ENCODE measurements at regions not wholly inside any gene's neighbourhood (a gene's known extent, or its start where the extent isn't known, plus 50 kb on each side); places are given as distances from the start of the nearest gene placed in this dataset.

DNA sequence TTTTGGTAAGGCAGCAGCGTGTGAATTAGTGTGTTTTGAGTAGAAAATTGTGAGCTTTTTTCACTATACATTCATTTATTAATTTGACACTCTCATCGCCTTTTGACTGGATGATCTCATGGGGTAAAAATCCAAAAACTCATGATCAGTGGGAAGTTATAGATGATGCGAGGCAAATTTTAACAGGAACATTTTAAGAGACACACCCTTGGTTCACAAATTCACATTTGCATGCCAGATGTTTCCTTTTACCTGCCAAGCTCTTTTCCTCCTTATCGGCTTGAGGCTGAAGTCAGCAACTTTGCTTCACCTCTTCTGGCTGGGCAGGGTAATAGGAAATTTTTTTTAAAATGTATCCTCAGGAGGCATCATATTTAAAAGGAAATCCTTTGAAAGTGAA is 318.0 kb upstream of the HS3ST1 start:
- DNase-seq (ENCODE audit: low spot score), result no peak

DNA sequence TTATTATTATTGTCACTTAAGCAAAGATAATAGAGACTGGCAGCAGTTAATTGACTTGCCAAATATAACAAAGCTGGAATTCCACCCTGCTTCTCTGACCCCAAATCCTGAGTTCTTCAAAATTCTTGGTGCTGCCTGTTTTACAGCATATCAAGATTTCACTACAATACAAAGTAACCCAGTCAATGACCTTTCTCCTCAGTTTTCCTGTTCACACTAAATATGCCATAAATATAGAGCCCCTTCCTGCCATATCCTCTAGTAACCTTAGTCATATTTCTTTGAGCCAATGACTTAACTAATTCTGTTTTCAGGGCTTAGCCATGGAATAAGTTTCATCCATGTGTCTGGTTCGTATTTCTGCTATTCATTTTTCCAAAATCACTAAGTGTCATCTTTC is 315.3 kb upstream of the HS3ST1 start:
- no peak for DNase-seq (ENCODE audit: low spot score)

DNA sequence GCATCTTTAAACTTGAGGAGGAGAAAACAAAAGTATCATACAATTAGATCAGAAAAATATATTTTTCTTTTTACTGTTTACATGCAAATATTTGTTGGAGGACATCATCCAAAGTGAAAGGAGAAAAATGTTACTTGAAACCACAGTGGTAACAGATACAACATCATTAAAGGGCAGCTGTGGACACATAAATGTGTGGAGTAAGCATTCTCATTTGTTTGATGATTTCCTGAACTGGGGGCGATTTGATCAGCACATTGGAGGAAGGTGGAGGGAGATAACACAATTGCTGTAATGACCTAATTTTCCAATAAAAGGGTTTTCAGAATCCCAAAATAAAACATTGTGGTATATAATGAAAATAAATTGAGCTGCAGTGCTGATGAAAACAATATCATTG is 314.5 kb upstream of the HS3ST1 start:
- no peak for DNase-seq (ENCODE audit: low spot score)

DNA sequence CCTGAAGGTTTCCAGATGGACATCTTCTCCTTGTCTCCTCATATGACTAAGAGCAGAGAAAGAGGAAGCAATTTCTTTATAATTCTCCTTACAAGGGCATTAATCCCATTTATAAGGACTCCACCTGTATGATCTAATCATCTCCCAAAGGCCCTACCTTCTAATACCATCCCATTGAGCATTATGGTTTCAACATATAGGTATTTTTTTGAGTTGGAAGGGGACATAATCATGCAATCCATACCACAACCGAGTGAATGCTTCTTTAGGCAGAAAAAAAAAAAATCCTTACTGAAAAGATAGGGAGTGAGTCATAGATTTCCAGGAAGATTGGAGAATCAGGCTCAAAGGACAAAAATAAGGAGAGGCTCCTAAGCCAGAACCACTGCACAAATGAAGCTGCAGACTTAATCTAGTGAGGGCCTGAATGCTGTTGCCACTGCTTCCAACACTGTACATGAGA is 312.5 kb upstream of the HS3ST1 start:
- DNase-seq (ENCODE audit: low spot score), result no peak

DNA sequence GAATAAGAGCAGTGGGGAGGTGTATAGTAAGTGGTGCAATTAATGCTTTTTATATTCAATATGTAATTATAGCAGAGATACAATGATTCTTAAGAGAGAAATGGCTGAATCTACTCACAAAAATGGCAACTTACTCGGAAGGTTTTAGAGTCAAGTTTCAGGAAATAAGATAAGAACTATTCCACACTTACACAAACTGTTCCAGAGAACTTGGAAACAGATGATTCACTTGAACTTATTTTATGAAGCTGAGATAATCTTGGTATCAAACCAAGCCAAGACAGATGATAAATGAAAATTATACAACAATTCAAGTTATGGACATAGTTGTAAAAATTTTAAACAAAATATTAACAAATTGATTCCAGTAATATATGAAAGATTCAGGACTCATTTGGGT is 311.3 kb upstream of the HS3ST1 start:
- no peak for DNase-seq (ENCODE audit: low spot score)

DNA sequence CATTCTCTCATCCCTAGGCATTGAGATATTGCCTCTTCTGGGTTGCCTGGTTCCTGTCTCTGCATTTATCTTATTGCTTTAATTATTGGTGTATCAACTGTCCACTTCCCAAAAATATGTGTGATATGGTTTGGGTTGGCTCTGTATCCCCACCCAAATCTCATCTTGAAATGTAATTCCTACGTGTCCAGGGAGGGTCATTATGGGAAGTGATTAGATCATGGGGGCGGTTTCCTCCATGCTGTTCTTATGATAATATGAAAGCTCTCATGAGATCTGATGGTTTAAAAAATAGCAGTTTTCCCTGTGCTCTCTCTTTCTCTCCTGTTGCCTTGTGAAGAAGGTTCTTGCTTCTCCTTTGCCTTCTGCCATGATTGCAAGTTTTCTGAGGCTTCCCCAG is 308.3 kb upstream of the HS3ST1 start:
- DNase-seq (ENCODE audit: low spot score), result no peak

DNA sequence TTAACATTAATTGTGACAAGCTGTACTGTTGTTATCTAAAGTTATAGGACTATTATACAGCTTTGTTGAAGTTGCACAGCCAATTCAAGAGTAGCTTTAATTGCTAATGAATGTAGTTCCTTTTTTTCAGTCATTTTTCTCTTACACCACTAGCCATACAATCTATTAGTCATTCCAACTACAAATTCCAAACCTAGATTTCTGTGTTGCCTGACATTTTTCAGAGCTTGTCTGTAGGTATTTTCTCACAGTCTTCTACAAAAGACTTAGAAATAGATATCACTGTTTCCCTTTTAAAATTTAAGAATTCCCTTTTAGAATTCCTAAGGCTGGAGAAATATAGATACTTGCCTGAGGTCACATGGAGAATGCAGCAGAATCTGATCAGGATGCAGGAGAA is 307.0 kb upstream of the HS3ST1 start:
- DNase-seq (ENCODE audit: low spot score), result no peak

DNA sequence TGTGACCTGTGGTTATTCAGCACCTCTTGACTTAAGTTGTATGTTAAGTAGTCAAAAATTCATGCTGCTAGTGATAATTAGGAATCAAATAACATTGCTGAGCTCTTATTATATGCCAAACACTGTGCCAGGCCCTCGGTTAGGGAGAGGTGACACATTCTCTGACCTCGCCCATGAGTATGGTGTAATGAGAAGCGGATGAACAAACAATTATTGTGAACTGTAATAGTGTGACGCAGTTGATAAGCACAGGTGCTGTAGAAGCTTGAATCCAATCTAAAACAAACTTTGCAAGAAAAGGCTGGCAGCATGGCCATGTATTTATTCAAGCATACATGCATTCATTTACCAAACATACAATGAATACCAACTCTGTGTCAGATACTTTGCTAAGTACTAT is 303.5 kb upstream of the HS3ST1 start:
- DNase-seq (ENCODE audit: low spot score), result no peak

DNA sequence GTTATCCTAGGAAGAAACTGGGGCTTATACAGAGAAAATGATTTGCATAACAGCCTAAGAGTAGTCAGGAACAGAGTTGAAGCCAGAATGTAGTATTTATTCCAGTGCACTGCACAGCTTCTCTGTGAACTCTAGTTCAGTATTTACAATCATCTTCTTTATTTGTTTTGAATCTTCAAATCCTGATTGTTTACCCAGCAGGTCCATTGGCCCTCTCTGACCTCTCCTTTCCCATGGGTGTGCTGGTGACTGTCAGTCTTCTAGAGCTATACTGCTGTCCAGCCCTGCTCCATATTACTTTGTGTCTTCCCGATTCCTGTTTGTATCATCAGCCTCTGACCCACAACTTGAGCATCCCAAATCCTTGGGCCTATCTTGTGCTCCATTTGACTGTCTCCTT is 301.9 kb upstream of the HS3ST1 start:
- DNase-seq (ENCODE audit: low spot score), result no peak

DNA sequence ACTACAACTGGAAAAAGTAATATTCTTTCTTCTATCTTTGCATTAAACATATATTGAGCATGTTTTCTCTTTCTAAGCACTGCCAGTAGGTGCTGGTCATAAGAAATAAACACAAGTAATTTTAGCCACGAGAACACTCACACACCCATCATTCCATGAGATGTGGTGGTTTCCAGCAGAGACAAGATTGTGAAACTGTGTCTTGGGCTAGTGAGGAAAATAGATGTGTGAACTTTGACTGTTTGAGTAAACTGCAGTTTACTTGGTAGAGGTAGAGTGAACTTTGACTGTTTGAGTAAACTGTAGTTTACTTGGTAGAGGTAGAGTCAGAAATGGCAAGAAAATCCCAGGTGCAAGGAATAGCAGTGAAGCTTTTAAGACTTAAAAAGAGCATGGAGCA is 300.9 kb upstream of the HS3ST1 start:
- no peak for DNase-seq (ENCODE audit: low spot score)

DNA sequence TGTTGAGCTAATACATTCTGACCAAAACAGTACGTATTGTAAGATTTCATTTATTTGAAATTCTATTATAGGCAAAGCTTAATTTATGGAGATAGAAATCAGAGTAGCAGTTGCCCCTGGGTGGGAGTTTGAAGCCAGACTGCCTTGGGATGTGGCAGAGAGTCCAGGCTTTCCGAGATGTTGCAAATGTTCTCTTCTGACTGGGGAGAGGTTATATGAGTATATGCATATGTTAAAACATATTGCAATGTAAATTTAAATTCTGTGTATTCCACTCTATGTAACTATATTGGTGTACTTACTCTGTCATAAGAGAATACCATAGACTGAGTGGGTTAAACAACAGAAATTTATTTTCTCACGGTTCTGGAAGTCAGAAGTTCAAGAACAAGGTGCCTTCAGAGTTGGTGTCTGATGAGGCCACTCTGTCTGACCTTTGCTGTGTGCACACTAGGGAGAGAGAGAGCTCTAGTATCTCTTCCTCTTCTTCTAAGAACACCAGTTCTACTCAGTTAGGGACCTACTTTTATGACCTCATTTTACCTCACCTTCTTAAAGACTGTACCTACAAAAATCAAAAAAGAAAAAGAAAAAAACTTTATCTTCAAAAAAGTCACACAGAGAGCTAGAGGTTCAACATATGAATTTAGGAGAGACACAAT is 299.3 kb upstream of the HS3ST1 start:
- no peak for DNase-seq (ENCODE audit: low spot score)

DNA sequence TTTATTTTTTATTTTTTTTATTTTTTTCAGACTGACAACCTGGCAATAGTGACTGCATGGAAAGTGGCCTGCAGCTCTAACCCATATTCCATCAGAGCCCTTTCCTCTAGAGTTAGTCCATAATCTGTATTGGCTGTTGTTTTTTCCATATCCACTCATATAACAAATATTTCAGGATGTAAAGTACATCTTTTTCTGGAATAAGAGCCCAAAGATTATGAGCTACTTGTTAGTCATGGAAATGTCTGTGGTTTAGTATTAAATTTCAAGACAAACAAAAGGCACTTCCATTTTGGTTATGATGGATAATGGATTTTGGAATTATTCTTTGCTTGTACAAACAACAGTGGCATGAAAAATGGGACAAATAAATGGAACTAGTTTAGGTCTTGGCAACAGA is 296.0 kb upstream of the HS3ST1 start:
- no peak for DNase-seq (ENCODE audit: low spot score)

DNA sequence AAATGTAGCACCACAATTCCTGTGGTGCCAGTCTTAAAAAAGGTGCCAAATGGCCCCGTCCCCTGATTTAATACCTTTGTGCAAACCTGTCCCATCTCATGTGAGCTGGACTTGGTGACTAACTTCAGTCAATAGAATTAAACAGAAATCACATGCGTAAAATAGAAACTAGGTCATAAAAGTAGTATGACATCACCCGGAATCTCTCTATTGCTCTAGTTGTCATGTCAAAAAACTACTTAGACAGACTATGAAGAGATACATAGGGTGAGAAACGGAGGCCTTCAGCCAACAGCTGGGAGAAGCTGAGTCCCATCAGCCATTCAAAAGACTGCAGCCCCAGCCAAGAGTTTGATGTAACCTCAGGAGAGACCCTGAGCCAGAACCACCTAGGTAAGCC is 293.5 kb upstream of the HS3ST1 start:
- DNase-seq (ENCODE audit: low spot score), result no peak

DNA sequence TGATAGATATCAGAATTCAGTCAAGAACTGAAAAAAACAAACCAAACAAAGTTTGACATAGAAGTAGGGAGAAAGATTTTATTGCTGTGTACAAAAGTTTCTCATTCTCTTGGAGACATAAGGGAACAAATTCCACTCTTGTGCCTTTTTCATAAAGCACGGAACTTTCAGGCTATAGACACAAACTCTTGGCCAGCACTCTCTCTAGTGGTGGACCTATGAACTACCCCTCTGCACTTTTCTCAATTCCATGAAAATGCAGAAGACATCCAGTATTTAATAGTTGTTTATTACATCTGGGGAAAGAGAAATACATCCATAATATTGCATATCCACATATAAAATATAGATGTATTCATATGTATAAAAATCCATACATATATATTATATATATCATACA is 291.6 kb upstream of the HS3ST1 start:
- DNase-seq (ENCODE audit: low spot score), result peak; percentile 23

DNA sequence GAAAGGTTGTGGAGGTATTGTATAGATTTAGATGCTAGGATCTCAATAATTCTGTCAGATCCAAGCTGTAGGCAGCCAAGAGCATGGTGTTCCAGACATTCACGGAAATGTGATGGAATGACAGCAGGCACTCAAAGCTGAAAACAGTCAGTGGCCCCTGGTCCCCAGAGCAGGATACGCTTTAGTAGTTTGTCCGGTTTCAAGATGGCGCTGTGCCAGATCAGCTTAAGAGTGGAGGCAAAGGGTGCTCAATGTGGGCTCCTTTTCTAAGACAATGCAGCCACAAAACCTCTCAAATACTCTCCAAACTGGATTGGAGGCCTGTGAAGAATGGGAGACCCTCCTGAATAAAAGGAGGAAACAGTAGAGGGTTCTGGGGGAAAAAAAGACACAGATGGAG is 291.2 kb upstream of the HS3ST1 start:
- no peak for DNase-seq (ENCODE audit: low spot score)

DNA sequence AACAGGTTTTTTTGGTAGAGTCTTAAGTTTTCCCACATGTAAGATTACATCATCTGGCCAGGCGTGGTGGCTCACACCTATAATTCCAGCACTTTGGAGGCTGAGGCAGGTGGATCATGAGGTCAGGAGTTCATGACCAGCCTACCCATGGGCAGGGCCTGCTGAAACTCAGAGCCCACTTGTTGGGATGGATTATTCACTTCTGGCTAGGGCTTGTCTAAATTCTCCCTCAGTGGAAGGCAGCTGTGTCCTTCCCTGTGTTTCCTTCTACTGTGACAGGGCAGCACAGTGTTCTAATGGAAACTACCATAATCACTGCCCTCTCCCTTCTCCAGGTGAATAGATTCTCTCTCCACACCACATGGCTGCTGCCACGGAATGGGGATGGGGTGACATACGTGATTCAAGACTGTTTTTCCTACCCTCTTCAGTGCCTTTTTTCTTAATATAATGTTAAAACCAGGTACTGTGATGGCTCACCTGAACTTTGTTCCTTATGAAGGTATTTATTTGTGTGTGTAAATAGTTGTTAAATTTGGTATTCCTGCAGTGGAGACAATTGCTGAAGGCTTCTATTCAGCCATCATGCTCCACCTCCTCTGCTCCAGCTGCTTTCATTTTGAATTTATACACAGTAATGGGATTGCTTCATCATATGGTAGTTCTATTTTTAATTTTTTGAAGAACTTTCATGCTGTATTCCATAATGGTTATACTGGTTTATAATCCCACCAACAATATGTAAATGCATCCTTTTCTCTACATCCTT is 287.2 kb upstream of the HS3ST1 start:
- DNase-seq (ENCODE audit: low spot score), result no peak

DNA sequence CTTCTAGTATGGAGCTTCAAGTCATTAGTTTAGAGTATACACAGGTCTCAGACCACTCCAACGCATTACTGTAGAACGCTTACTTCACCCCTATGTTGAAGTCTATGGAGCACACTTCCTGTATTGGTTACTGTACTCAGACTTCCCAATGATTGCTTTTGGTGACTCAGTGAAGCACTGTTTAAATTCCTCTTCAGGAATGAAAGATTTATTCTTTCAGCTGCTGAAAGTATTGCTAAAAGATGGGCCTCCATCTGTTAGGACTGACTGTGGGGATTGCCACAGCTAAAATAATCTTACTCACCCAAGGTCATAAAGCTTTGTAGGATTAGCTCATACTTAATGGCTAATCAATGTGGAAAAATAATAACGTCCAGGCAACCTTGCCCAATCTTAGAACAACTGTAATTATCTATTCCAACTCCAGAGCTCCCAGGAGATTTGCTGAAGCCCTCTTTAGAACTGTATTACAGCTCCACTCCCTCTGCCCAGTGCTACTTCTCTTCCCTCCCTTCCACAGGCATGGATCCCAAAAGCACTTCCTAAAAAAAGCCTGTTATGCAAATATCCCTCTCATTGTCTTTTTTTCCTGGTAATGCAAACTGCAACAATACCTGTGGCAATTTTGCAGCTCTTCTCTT is 281.9 kb upstream of the HS3ST1 start:
- no peak for DNase-seq (ENCODE audit: low spot score)

DNA sequence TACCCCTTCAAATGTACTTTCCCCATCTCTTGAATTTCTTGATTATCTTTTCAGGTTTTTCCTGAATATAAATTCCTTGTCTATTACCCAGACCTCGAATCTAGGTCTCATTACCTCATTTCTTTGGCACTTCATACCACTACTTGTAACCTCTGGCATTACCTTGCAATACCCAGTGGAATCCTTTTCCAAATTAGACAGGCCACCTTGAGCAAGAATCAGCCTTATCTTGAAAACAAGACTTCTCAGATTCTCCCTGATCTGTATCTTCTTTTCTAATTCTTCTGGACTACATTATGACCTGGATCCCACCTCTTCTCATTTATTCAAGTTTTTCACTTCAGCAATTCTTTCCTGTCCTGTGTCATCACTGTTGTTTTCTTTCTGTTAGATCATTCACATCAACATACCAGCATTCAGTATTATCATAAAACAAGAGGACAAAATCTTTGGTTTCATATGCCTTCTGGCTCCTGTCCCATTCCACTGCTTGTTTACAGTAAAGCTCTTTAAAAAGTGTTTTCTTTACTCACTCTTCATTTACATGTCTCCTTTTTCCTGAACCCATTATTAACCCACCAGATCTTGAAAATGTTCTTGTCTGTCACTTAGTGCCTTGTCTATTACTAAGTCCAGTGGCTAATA is 275.6 kb upstream of the HS3ST1 start:
- DNase-seq (ENCODE audit: low spot score), result no peak

DNA sequence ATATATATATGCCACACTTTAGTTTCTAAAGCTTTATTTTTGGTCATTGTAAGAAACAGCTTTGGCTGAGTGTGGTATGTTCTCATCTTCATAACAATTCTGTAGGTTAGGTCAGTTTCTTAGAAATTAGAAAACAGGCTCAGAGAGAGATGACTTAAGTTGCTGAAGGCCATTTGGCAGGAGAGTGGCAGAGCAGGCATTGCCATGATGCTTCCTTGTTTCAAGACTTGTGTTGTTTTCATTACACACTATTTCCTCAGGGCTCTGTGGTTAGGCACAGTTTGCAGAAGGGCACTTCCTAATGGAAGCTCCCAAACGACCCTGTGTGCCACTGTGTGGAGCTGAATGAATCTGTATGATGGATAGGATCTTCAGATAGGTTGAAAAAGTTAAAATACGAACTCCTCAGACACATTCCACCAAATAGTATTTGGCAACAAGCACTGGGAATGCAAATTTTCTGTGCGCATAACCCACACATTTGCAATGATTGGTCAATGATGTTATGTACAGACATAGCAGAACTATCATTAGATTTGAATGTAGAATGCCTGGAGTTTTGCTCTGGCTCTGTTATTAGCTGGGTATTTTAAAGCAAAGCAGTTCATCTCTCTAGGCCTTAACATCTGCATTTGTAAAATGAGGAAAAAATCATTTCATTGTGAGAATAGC is 274.3 kb upstream of the HS3ST1 start:
- DNase-seq (ENCODE audit: low spot score), result no peak

DNA sequence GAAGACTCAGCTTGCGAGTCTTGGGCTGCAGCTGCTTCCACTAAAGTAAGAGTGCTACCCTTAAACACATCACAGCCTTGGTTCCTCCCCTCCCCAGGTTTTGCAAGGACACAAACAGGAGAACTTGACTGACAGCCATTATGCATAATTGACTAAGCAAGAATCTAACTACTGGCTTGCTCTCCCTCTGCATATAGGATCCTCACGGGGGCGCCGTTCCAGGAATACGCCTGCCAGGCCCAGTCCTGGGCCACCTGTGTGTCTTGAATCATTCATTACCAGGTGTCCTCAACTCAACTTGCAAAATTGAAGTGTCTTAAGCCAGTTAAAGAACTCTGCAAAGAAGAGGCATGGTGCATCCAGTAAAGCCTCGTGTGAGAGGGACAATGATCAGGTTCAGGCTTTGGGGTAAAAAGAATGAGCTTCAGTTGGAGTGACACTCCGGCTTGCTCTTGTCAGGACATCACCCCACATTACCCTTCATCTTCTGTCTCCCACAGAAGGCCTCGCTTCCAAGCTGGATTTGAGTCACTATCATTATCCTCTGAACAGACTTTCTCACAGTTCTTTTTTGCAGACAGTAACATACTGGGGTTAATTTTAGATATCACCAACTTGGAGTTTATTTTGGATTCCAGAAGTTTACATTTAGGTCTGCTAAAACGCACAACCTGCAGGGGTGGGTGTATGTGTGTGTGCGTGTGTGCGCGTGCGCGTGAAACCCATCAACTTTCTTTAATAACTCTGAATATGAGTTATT is 273.5 kb upstream of the HS3ST1 start:
- DNase-seq (ENCODE audit: low spot score), result no peak

DNA sequence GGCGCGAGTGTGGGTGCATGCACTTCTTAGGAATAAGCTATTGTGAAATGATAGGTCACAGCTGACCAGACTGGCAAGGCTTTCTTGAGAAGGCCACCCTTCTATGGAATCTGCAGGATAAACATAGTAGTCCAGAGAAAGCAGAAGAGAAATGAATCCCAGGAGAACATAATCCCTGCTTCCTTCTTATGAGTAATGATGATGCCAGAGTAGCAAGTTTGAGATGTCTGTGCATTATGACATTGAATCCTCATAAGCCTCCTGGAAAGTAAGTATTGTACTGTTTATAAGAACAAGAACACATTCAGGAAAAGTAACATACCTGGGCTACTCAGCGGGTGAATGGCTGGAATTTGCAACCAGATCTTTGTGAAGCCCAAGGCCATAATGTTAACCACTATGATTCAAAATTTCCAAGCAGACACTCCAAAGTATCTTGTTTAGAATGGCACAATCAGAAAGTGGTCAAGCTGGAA is 272.1 kb upstream of the HS3ST1 start:
- no peak for DNase-seq (ENCODE audit: low spot score)
